Fibroblast of peridontal ligament (primary cell): ENCODE measurements at regions not wholly inside any gene's neighbourhood (a gene's known extent, or its start where the extent isn't known, plus 50 kb on each side); places are given as distances from the start of the nearest gene placed in this dataset.

ENCODE experiments used
- DNase-seq: peaks from one replicate; pipeline ENCODE4 v3.0.0-alpha.2; 2010; ENCODE audit errors: extremely low read depth

- no peak for DNase-seq
Measured at GRCh38 chr9:88034964-88035363, 60.6 kb upstream of the CDK20 start.

- DNase-seq: no peak
Measured at GRCh38 chr9:88033359-88033702, 59.0 kb upstream of the CDK20 start.

GRCh38 chr9:88028338-88028737, 54.0 kb upstream of the CDK20 start:
- DNase-seq: no peak

GRCh38 chr9:88026118-88026479, 51.8 kb upstream of the CDK20 start:
- DNase-seq: no peak

GRCh38 chr9:88025411-88026117, 51.2 kb upstream of the CDK20 start:
- no peak for DNase-seq

GRCh38 chr9:88024896-88025295, 50.6 kb upstream of the CDK20 start:
- no peak for DNase-seq
